Keratinocyte (primary cell): ENCODE measurements at regions not wholly inside any gene's neighbourhood (a gene's known extent, or its start where the extent isn't known, plus 50 kb on each side); places are given as distances from the start of the nearest gene placed in this dataset.

Source experiments
- DNase-seq: peaks from one replicate; pipeline ENCODE4 v3.0.0-alpha.2; 2011; ENCODE audit warnings: low read depth, missing footprints, low spot score
- FAIRE-seq: peaks from 2 replicates; lab custom pipeline; 2011; peaks lifted over from hg19 to GRCh38; lab: Jason Lieb, UNC
- H2AFZ ChIP-seq: 2 replicates; pipeline ENCODE4 v1.6.0; 2012; ENCODE audit warnings: low read length, control low read depth, inconsistent platforms; ENCODE audit not compliant: control insufficient read depth
- H3K27ac ChIP-seq: 2 replicates; pipeline ENCODE4 v1.5.1; 2011; ENCODE audit warnings: low read length; ENCODE audit not compliant: control insufficient read depth, insufficient read depth
- H3K27me3 ChIP-seq: 3 replicates; pipeline ENCODE4 v1.6.0; 2011; ENCODE audit warnings: low read length; ENCODE audit not compliant: control insufficient read depth, insufficient read depth; ENCODE audit errors: extremely low read depth
- H3K36me3 ChIP-seq, 2 experiments: 2 replicates in 1 of 2; 3 replicates in 1 of 2; pipeline ENCODE4 v1.5.1; 2011; ENCODE audit warnings: low read length in 2 of 2, mild to moderate bottlenecking in 1 of 2; ENCODE audit not compliant: control insufficient read depth in 2 of 2, insufficient read depth in 2 of 2; ENCODE audit errors: extremely low read depth in 1 of 2
- H3K4me1 ChIP-seq: 3 replicates; pipeline ENCODE4 v1.5.1; 2011; ENCODE audit warnings: low read length; ENCODE audit not compliant: control insufficient read depth, insufficient read depth; ENCODE audit errors: extremely low read depth
- H3K4me2 ChIP-seq: 3 replicates; pipeline ENCODE4 v1.6.0; 2011; ENCODE audit warnings: low read depth, low read length; ENCODE audit not compliant: control insufficient read depth, insufficient read depth; ENCODE audit errors: extremely low read depth
- H3K4me3 ChIP-seq, 3 experiments: fragments of 200-600 bp in 1 of 3; sonication (generic) in 1 of 3; 2 replicates in 2 of 3; 3 replicates in 1 of 3; pipeline ENCODE4 v1.5.1; 2011 to 2016; ENCODE audit warnings: low read length in 3 of 3, mild to moderate bottlenecking in 3 of 3, control low read depth in 2 of 3, inconsistent platforms in 1 of 3, low read depth in 1 of 3, mixed read lengths in 1 of 3, mixed run types in 1 of 3, moderate library complexity in 1 of 3; ENCODE audit not compliant: control insufficient read depth in 2 of 3, insufficient read depth in 2 of 3; ENCODE audit errors: extremely low read depth in 1 of 3
- H3K79me2 ChIP-seq: 2 replicates; pipeline ENCODE4 v1.6.0; 2012; ENCODE audit warnings: low read length; ENCODE audit not compliant: control insufficient read depth, insufficient read depth
- H3K9ac ChIP-seq: 3 replicates; pipeline ENCODE4 v1.6.0; 2011; ENCODE audit warnings: low read length; ENCODE audit not compliant: control insufficient read depth, insufficient read depth; ENCODE audit errors: extremely low read depth
- H3K9me1 ChIP-seq: 3 replicates; pipeline ENCODE4 v1.6.0; 2011; ENCODE audit warnings: low read length; ENCODE audit not compliant: control insufficient read depth, insufficient read depth; ENCODE audit errors: extremely low read depth
- H3K9me3 ChIP-seq: 2 replicates; pipeline ENCODE4 v1.5.1; 2012; ENCODE audit warnings: low read depth, low read length; ENCODE audit not compliant: control insufficient read depth
- H4K20me1 ChIP-seq: 3 replicates; pipeline ENCODE4 v1.6.0; 2011; ENCODE audit warnings: low read length; ENCODE audit not compliant: control insufficient read depth, insufficient read depth; ENCODE audit errors: extremely low read depth
- CTCF ChIP-seq, 3 experiments: IDR thresholded peaks in 1 of 3; conservative IDR thresholded peaks in 1 of 3; optimal IDR thresholded peaks in 1 of 3; 2 replicates in 2 of 3; 3 replicates in 1 of 3; pipeline versions ENCODE3 to v1.5.1; 2011; ENCODE audit warnings: low read length in 3 of 3, mild to moderate bottlenecking in 3 of 3, moderate library complexity in 2 of 3, control low read depth in 1 of 3, inconsistent platforms in 1 of 3; ENCODE audit not compliant: insufficient read depth in 2 of 3; ENCODE audit errors: extremely low read depth in 1 of 3
- EZH2 ChIP-seq: IDR thresholded peaks from one replicate; pipeline ENCODE4 v1.6.1; 2012; ENCODE audit warnings: inconsistent platforms, mild to moderate bottlenecking, low read length, moderate library complexity
- dilution Hi-C: fragments of 300-500 bp; cut with MboI; formaldehyde crosslinking; loops from one replicate; pipeline ENCODE4 v1.7.0; 2020; ENCODE audit warnings: low sequenced_read_pairs; ENCODE audit not compliant: extremely low pct_ligation_motif_present

DNA sequence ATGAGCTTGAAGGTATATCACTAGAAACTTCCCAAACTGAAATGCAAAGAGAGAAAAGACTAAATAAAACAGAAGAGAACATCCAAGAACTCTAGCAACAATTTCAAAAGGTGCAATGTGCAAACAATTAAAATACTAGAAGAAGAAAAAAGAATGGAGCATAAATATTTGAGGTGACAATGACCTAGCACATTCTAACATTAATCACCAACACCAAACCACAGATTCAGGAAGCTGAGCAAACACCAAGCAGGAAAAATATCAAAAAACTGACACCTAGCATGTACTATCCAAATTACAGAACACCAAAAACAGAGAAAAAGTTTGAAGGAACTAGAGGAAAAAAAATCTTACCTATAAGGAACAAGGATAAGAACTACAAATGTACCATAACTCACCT is 460.8 kb downstream of the IRS1 start:
- FAIRE-seq (no peak), DNase-seq (no peak)
- Histone ChIP-seq H3K9ac (no peak overlapping the region), H3K36me3 (no peaks in the 10 kb centered on the region), H2AFZ (no peak overlapping the region), H3K27ac (no peak overlapping the region), H3K4me1 (peaks cover 8% of the 10 kb centered on the region), H3K9me3 (no peaks in the 10 kb centered on the region), H4K20me1 (no peaks in the 10 kb centered on the region), H3K27me3 (no peaks in the 10 kb centered on the region), H3K4me2 (no peak overlapping the region), H3K79me2 (no peaks in the 10 kb centered on the region), H3K4me3 (no peak overlapping the region), H3K9me1 (no peaks in the 10 kb centered on the region)
- dilution Hi-C loops: no loop called here
- TF ChIP-seq CTCF (optimal IDR thresholded peaks at IDR 0.05 in 1 of 3, IDR thresholded peaks at IDR 0.05 in 1 of 3, conservative IDR thresholded peaks at IDR 0.05 in 1 of 3; ENCODE audit: extremely low read depth in 1 of 3, insufficient read depth in 2 of 3, low read length in 3 of 3) (no peak), EZH2 (no peak)

- no peak overlapping the region for H3K9ac ChIP-seq
- dilution Hi-C loops: no loop called here
- H3K36me3 ChIP-seq: no peaks in the 10 kb centered on the region
- H2AFZ ChIP-seq: no peak overlapping the region
- TF ChIP-seq CTCF (optimal IDR thresholded peaks at IDR 0.05 in 1 of 3, IDR thresholded peaks at IDR 0.05 in 1 of 3, conservative IDR thresholded peaks at IDR 0.05 in 1 of 3; ENCODE audit: extremely low read depth in 1 of 3, insufficient read depth in 2 of 3, low read length in 3 of 3) (no peak), EZH2 (no peak)
- H3K27ac ChIP-seq: no peak overlapping the region
- H3K9me3 ChIP-seq: no peaks in the 10 kb centered on the region
- H3K4me2 ChIP-seq: no peak overlapping the region
- H3K4me1 ChIP-seq: peaks cover 8% of the 10 kb centered on the region
- H3K4me3 ChIP-seq: no peak overlapping the region
- no peak for DNase-seq
- FAIRE-seq: no peak
- H3K79me2 ChIP-seq: no peaks in the 10 kb centered on the region
- no peaks in the 10 kb centered on the region for H4K20me1 ChIP-seq
- H3K9me1 ChIP-seq: no peaks in the 10 kb centered on the region
- H3K27me3 ChIP-seq: no peaks in the 10 kb centered on the region
Measured at GRCh38 chr2:226337941-226338600, 461.5 kb downstream of the IRS1 start.
